AG10803 (cell line): ENCODE measurements at regions not wholly inside any gene's neighbourhood (a gene's known extent, or its start where the extent isn't known, plus 50 kb on each side); places are given as distances from the start of the nearest gene placed in this dataset.
A peak's percentile ranks its signal among the peaks of the same experiment; 100 is the strongest.

Experiments used
- DNase-seq: peaks from one replicate; pipeline ENCODE4 v3.0.0; 2010; ENCODE audit warnings: low read depth
- H3K4me3 ChIP-seq: 2 replicates; pipeline ENCODE4 v1.5.1; 2011; ENCODE audit warnings: mild to moderate bottlenecking, low read length, control low read depth
- TF ChIP-seq, protein P1 (sequence below): conservative IDR thresholded peaks from 2 replicates; pipeline ENCODE4 v1.5.1; 2011; ENCODE audit warnings: mild to moderate bottlenecking, low read length, control low read depth, inconsistent platforms

DNA sequence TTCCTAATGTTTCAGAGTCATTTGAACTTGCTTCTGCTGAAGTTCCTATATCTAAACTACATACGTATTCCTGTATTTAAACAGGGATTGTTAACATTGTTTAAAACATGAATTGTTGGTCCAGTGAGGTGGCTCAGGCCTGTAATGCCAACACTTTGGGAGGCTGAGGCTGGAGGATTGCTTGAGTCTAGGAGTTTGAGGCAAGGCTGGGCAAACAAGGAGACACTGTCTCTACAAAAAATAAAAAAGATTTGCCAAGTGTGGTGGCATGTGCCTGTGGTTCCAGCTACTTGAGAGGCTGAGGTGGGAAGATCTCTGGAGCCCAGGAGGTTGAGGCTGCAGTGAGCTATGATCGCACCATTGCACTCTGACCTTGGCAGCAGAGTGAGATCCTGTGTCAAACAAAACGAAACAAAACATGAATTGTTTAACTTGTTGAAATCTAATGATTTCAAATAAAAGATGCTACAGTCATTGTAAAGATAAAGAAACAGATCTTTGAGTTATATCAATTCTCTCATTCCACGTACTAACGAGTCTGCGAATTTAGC, 809.4 kb downstream of the TYW1 start:
- DNase-seq: no peak
- TF ChIP-seq, protein P1, sequence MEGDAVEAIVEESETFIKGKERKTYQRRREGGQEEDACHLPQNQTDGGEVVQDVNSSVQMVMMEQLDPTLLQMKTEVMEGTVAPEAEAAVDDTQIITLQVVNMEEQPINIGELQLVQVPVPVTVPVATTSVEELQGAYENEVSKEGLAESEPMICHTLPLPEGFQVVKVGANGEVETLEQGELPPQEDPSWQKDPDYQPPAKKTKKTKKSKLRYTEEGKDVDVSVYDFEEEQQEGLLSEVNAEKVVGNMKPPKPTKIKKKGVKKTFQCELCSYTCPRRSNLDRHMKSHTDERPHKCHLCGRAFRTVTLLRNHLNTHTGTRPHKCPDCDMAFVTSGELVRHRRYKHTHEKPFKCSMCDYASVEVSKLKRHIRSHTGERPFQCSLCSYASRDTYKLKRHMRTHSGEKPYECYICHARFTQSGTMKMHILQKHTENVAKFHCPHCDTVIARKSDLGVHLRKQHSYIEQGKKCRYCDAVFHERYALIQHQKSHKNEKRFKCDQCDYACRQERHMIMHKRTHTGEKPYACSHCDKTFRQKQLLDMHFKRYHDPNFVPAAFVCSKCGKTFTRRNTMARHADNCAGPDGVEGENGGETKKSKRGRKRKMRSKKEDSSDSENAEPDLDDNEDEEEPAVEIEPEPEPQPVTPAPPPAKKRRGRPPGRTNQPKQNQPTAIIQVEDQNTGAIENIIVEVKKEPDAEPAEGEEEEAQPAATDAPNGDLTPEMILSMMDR: no peak
- no peak overlapping the region for H3K4me3 ChIP-seq

DNA sequence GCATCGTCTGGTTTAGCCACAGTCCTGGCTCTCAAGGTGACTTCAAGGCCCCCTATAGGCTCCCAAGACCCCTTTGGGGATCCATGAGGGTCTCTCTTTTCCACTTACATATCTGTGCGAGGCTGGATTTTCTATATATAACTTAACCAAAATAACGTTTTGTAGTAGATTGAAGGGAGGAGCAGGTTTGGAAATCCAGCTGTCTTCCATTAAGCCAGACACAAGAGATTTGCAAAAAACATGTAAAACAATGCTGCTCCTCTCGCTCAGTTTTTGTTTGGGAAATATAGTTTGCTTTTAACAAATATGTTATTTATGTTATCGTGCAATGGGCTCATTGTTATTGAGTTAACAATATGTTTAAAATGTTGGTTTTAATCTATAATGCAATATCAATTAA, 811.2 kb downstream of the TYW1 start:
- DNase-seq: no peak
- H3K4me3 ChIP-seq: no peak overlapping the region
- TF ChIP-seq, protein P1: no peak

DNA sequence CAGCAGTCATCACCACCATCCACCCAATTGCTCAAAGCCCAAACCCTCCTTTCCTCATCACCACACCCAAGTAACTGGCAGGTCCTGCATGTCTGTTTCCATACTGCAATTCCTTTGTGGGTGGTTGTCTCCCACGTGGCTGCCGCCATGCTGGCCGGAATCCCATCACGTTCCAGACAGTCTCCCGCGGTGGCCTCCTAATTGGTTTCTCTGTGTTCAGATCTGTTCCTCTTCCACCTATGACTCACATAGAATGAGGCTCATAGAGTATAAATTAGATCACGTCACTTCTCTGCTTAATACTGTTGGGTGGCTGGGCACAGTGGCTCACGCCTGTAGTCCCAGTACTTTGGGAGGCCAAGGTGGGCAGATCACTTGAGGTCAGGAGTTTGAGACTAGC, 813.0 kb downstream of the TYW1 start:
- TF ChIP-seq, protein P1: no peak
- no peak overlapping the region for H3K4me3 ChIP-seq
- DNase-seq: peak; percentile 11

DNA sequence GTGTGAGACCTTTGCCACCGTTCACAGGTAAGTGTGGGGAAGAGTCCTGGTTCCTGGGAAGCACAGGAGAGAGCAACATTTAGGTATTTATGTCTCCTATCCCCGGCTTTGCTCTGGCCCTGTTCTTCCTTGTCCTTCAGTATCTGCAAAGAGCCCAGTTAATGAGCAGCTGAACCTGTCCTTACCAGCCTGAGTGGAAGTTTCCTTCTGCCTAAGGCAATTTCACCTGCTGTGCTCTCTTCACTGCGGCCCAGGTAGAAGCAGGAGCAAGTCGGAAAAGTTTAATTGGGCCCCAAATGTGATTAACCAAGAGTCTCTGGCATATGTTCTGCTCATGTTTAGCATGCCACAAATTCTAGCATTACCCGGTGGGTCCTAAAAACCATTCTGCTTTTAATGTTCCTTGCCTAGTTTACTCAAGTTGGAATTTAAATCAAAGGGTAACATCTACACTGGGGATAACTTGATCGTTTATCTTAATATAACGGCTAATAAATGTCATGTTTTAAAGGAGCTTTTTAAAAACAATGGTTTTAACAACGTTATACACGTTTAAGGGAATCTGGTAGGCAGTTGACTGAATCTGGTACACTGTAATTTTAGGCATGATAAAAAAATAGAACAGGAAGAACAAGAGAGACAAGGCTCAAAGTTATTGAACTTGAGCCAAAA, 817.1 kb downstream of the TYW1 start:
- DNase-seq: no peak
- no peak overlapping the region for H3K4me3 ChIP-seq
- TF ChIP-seq, protein P1: no peak

DNA sequence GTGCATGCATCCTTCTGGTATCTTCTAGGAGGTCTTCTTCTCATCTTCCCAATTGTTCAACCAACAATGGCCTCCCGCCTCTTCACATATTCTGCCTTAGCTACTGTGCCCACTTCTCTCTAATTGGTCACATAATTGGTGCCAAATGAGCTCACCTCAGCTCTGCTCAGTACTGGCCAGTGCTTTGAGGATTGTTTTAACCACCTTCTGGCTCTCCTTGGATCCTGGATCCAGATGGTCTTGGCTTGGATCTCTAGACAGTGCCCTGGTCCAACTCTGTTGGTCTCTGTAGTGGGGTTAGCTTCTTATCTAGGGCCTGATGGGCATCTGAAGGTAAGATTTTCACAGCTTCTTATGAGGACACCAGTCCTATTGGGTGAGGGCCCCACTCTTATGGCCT, 820.8 kb downstream of the TYW1 start:
- TF ChIP-seq, protein P1: no peak
- no peak overlapping the region for H3K4me3 ChIP-seq
- DNase-seq: no peak

DNA sequence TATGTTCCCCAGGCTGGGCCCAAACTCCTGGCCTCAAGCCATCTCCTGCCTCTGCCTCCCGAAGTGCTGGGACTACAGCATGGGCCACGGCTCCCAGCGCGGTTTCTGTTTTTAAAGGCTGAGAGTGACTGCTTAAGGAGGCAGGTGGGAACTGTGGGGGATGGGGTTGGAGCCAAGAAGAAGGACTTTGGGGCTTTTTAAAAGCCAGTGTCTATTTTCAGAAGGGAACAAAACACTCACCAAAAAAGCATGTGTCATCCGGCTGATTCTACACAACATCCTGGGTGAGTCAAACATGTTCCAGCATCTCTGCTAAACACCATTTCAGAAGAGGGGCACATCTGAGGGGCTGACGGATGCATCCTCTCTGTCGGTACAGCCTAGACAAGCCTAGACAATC, 824.5 kb downstream of the TYW1 start:
- TF ChIP-seq, protein P1: no peak
- peak; percentile 46 for DNase-seq
- H3K4me3 ChIP-seq: no peak overlapping the region

DNA sequence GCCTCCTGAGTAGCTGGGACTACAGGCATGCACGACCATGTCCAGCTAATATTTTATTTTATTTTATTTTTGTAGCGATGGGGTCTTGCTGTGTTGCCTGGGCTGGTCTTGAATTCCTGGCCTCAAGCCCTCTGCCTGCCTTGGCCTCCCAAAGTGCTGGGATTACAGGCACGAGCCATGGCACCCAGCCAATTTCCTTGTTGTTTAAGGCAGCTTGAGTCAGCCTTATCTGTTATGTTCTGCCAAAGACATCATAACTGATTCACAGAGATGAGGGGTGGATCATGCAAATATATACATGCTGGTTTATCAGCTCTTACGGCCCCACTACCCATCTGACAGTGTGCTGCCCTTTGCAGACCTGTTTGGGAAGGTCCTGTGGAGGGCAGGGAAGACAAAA, 826.7 kb downstream of the TYW1 start:
- TF ChIP-seq, protein P1: no peak
- peak; percentile 23 for DNase-seq
- no peak overlapping the region for H3K4me3 ChIP-seq
